Tibial artery (tissue), 4 donors: ENCODE measurements at regions not wholly inside any gene's neighbourhood (a gene's known extent, or its start where the extent isn't known, plus 50 kb on each side); places are given as distances from the start of the nearest gene placed in this dataset.

ENCODE experiments used
- DNase-seq, 2 donors: peaks; one replicate each; pipeline ENCODE4 v3.0.0-alpha.2; 2019
- H3K27ac ChIP-seq, 2 donors: fragments of 200-600 bp; sonication (generic) in 1 of 2; 1 replicate in 1 of 2; 2 replicates in 1 of 2; pipeline ENCODE4 v1.5.1; 2018 to 2019; ENCODE audit warnings: mild to moderate bottlenecking in 1 of 2
- H3K27me3 ChIP-seq, 2 donors: fragments of 200-600 bp; sonication (generic) in 1 of 2; one replicate each; pipeline versions ENCODE4 v1.5.1 to v1.6.0; 2016 to 2019
- H3K36me3 ChIP-seq, 3 donors: fragments of 200-600 bp; sonication (generic) in 2 of 3; one replicate each; pipeline ENCODE4 v1.5.1; 2016 to 2019; ENCODE audit warnings: mild to moderate bottlenecking in 2 of 3
- H3K4me1 ChIP-seq, 4 donors: fragments of 200-600 bp; sonication (generic) in 2 of 4; 1 replicate in 3 of 4; 2 replicates in 1 of 4; pipeline ENCODE4 v1.5.1; 2016 to 2019
- H3K4me3 ChIP-seq, 2 donors: fragments of 200-600 bp; sonication (generic) in 1 of 2; 1 replicate in 1 of 2; 2 replicates in 1 of 2; pipeline ENCODE4 v1.5.1; 2018 to 2019; ENCODE audit warnings: mild to moderate bottlenecking in 2 of 2
- H3K9me3 ChIP-seq, 3 donors: fragments of 200-600 bp; sonication (generic) in 1 of 3; one replicate each; pipeline ENCODE4 v1.5.1; 2016 to 2019
- CTCF ChIP-seq, 2 experiments: fragments of 200-600 bp in 1 of 2; fragments of 450-650 bp in 1 of 2; IDR thresholded peaks; one replicate each; pipeline ENCODE4 v1.5.1; 2017 to 2019; ENCODE audit warnings: antibody characterized with exemption in 2 of 2, mild to moderate bottlenecking in 1 of 2, moderate library complexity in 1 of 2
- intact Hi-C: fragments of 100-400 bp; cut with DNase I; formaldehyde crosslinking; loops from one replicate; pipeline ENCODE4 v1.15.0; 2023; ENCODE audit warnings: low total_unique reads

GRCh38 chr6:181049-181654 lies 111.1 kb upstream of the DUSP22 start:
- no peak overlapping the region for H3K4me3 ChIP-seq
- intact Hi-C loops: no loop called here
- H3K27ac ChIP-seq: no peak overlapping the region
- no peaks in the 10 kb centered on the region for H3K4me1 ChIP-seq
- H3K9me3 ChIP-seq: no peaks in the 10 kb centered on the region
- DNase-seq: no peak
- no peak for TF ChIP-seq CTCF (IDR thresholded peaks at IDR 0.05)
- H3K27me3 ChIP-seq: peaks cover 0 to 11% of the 10 kb centered on the region in 2 donors
- no peaks in the 10 kb centered on the region for H3K36me3 ChIP-seq

GRCh38 chr6:183668-184067 lies 108.6 kb upstream of the DUSP22 start:
- intact Hi-C loops: no loop called here
- no peaks in the 10 kb centered on the region for H3K4me1 ChIP-seq
- H3K36me3 ChIP-seq: no peaks in the 10 kb centered on the region
- H3K9me3 ChIP-seq: no peaks in the 10 kb centered on the region
- H3K4me3 ChIP-seq: no peak overlapping the region
- H3K27ac ChIP-seq: no peak overlapping the region
- DNase-seq: no peak
- peaks cover 0 to 11% of the 10 kb centered on the region in 2 donors for H3K27me3 ChIP-seq
- TF ChIP-seq CTCF (IDR thresholded peaks at IDR 0.05): no peak

- no peak for DNase-seq
- Histone ChIP-seq H3K4me3 (no peak overlapping the region), H3K27me3 (peaks cover 0 to 7% of the 10 kb centered on the region in 2 donors), H3K36me3 (no peaks in the 10 kb centered on the region), H3K4me1 (no peaks in the 10 kb centered on the region), H3K9me3 (no peaks in the 10 kb centered on the region), H3K27ac (no peak overlapping the region)
- intact Hi-C loops: no loop called here
- no peak for TF ChIP-seq CTCF (IDR thresholded peaks at IDR 0.05)
These were observed 108.1 kb upstream of the DUSP22 start for GRCh38 chr6:184161-184700.

- no peaks in the 10 kb centered on the region for H3K36me3 ChIP-seq
- no peak overlapping the region for H3K27ac ChIP-seq
- H3K4me3 ChIP-seq: no peak overlapping the region
- TF ChIP-seq CTCF (IDR thresholded peaks at IDR 0.05): no peak
- H3K4me1 ChIP-seq: no peaks in the 10 kb centered on the region
- H3K27me3 ChIP-seq: no peaks in the 10 kb centered on the region
- H3K9me3 ChIP-seq: no peaks in the 10 kb centered on the region
- no peak for DNase-seq
- intact Hi-C loops: no loop called here
These were observed 105.8 kb upstream of the DUSP22 start for GRCh38 chr6:186340-186965.

- Histone ChIP-seq H3K36me3 (no peaks in the 10 kb centered on the region), H3K4me3 (no peak overlapping the region), H3K4me1 (no peaks in the 10 kb centered on the region), H3K27me3 (no peaks in the 10 kb centered on the region), H3K9me3 (no peaks in the 10 kb centered on the region), H3K27ac (no peak overlapping the region)
- no peak for DNase-seq
- intact Hi-C loops: no loop called here
- no peak for TF ChIP-seq CTCF (IDR thresholded peaks at IDR 0.05)
These were observed 105.0 kb upstream of the DUSP22 start for GRCh38 chr6:187210-187861.
